Inferior parietal cortex (tissue), 1 donor: ENCODE measurements at regions not wholly inside any gene's neighbourhood (a gene's known extent, or its start where the extent isn't known, plus 50 kb on each side); places are given as distances from the start of the nearest gene placed in this dataset.

Experiments used
- DNase-seq: peaks from one replicate; pipeline ENCODE4 v3.0.0-alpha.2; 2016; ENCODE audit errors: extremely low spot score

- no peak for DNase-seq
Measured at GRCh38 chr4:131044368-131044767, 1948.4 kb downstream of the C4orf33 start.

DNA sequence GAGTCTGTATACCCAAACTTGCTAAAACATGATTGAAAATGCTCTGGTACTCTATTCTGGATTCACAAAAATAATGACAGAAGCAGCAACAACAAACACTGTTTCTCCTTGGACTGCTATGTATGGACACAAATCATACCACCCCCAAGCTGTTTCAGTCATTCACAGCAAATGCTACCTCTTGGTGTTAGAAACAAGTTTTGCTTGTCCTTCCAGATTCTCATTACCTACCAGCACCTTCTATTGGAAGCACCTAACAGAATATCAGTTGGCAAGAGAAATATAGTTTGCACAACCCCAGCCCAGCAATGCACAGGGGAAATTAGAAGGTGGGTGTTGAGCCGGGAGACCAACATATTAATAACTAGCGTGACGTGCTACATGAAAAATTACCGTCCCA lies 1950.9 kb downstream of the C4orf33 start:
- DNase-seq: no peak

GRCh38 chr4:131052646-131053045 lies 1956.7 kb downstream of the C4orf33 start:
- DNase-seq: no peak

DNA sequence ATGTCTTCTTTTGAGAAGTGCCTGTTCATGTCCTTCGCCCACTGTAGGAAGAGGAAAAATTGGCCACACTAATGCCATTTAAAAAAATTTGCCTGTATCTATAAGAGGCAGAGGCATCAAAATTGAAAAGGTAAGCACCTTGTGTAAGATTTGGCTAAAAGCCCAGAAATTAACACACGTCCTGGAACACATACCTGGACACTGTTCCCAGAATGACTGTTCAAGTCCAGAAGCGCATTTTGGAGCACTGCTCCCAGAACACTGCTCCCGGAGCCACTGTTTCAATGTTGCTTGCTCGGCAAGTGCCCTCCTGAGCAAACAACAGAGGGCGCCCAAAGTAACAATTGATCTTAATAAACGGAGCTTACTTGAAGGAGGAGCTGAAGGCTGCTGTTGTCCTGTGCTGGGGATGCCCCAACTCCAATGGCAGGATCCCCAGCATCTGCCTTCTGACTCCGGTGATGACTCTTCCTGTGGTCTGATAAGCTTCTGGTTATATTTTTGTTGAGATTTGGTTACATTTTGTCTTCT lies 1958.6 kb downstream of the C4orf33 start:
- no peak for DNase-seq

DNA sequence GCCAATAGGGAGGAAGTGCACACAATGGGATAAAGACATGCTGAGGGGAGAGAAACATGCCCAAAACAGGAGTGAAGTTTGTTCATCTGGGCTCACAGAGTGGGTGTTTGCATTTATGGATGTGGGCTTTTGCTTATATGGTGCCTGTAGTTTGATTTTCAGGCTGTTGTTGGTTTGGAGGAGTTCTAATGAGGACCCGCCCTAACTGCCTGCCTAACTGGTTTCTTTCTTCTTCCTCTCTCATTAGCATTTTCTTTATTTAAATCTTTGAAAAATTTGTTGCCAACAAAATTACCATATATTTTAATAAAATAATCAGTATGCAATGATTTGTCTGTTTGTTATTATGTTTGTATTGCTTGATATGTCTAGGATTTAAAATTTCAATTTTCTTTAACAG lies 1965.8 kb downstream of the C4orf33 start:
- no peak for DNase-seq

DNA sequence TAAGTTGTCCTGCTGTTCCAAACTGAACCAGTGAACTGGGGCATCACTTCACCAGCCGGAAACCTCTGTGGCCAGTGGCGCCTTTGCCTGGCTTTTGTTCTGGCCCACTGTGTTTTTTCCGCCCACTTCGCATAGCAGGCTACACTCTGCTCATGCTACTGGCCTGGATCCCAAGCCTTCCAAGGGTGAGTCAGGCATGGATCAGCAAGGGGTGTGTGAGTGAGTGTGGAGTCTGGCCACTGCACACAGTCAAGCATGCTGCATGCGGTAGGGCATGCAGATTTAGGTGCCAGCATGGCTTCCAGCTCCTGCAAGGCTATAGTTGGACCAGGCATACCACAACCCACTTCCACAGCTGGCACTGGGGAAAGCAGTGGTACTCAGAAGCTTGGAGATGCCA lies 1967.9 kb downstream of the C4orf33 start:
- no peak for DNase-seq

DNA sequence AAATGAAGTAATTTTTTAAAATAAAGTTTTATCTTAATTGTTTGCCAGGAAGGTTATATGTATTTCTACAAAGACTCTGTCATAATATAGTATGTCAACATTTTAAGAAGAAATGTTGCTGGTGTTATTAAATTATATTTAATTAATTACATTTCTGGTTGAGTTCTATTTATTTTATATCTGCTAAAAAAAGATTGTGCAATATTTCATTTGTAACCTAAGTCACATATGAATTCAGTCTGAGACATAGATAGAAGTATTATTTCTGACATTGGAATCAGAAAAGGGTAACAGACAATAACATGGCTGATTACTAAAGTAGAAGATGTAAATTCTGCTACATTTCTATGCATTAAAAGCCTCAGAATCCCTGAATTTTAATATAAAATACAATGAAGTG lies 1985.1 kb downstream of the C4orf33 start:
- DNase-seq: no peak

- DNase-seq: no peak
Measured at GRCh38 chr4:131084997-131085396, 1989.0 kb downstream of the C4orf33 start.

GRCh38 chr4:131091896-131092295 lies 1995.9 kb downstream of the C4orf33 start:
- peak; percentile 68 for DNase-seq

DNA sequence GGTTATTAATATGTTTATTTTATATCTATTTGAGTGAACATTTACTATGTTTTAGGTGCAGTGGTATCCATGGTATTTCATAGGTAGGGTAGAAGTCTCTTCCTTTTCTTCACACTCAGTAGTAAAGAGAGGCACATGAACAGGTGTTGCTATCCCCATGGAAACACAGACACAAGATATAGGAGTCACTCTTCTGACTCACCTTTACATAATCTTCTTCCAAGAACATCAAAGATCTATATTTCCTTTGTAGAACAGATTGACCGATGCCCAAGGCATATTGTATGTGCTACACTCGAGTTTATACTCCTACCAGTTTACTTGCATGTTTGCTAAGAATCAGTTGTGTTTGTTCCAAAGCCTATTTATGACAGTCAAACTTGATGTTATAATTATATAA lies 1997.4 kb downstream of the C4orf33 start:
- no peak for DNase-seq

DNA sequence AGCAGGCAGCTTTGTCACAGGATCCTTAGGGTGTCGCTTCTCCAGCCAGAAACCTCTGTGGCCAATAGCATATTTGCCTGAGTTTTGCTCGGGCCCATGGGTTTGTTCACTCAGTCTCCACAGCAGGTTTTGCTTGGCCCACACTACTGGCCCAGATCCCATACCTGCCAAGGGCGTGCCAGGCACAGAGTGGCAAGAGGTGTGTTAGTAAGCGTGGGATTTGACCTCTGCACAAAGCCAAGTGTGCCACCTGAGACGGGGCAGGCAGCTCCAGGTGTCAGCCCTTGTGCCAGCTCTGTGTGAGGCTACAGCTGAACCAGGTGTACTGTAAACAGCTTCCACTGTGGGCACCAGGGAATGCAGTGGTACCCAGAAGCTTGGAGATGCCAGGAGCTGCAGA lies 2003.0 kb downstream of the C4orf33 start:
- DNase-seq: no peak

DNA sequence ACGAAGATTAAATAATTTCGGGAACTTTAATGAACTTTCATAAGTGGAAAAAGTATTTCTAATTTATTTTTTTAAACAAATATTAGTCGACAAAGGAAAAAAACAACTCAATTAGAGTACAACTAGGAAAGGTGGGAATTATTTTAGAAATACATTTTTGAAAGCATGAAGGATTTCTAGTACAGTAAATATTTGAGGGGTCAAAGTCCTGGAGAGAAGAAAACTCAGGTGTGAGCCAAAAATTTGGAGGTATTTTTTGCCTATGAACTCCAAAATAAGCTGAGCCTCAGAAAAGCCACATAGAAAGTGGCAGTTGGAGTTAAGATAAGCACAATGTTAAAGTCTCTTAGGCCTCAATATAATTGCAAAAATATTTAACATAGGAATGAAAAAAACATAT lies 2017.3 kb downstream of the C4orf33 start:
- no peak for DNase-seq

GRCh38 chr4:131113704-131114103 lies 2017.8 kb downstream of the C4orf33 start:
- no peak for DNase-seq

GRCh38 chr4:131119661-131120060 lies 2023.7 kb downstream of the C4orf33 start:
- DNase-seq: no peak

DNA sequence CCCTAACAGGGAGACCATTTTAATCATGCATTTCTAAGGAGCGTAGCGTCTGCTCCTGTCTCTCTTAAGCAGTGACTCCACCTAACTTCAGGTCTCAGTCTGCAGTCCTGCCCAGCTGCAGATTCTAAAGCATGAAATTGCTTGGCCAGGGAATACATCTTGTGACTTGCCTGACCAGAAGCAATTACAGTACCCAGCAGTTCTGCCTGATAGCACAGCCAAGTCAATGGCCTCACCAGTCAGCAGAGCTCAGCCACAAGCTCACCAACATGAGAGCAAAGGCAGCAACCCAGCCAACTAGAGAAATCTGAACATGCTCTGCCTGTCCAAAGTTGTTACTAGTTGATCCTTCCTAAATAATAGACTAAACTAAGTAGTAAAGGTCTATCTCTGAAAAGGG lies 2011.9 kb upstream of the PCDH10 start:
- no peak for DNase-seq

- no peak for DNase-seq
Measured at GRCh38 chr4:131159261-131159660, 1989.8 kb upstream of the PCDH10 start.

DNA sequence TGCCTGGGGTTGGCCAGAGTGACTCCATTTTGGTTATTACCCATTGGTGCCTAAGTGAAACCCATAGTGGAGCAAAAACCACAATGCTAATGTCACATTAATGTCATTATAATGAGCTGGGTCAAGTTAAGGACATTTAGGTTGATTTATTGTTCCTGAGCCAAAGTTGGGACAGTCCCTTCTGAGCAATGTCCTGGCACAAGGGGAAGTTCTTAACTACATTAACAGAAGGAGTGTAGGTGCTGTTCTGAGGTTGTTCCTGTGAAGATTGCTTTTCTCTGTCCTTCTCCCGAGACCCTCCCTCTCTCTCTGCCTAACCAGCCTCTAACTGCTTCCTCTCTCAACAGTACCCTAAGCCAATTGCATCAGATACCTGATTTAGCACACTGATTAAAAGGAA lies 1956.8 kb upstream of the PCDH10 start:
- DNase-seq: no peak

- DNase-seq: no peak
Measured at GRCh38 chr4:131207589-131207988, 1941.5 kb upstream of the PCDH10 start.

DNA sequence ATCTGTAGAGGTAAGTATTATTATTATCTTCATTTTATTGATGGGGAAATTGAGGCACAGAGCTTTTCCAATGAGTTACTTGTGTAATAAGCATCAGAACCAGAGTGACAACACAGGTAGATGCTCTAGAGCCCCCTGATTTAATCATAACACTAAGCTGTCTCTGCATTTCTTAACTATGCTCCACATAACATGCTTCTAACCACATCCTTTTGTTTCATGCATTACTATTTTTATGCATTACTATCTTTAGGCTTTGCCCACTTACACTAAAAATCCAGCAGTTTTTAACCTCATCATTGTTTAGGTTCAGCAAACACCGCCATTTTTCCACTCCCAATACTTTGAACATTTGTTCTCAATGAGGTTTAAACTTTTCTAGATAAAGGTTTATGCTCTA lies 1900.8 kb upstream of the PCDH10 start:
- no peak for DNase-seq

DNA sequence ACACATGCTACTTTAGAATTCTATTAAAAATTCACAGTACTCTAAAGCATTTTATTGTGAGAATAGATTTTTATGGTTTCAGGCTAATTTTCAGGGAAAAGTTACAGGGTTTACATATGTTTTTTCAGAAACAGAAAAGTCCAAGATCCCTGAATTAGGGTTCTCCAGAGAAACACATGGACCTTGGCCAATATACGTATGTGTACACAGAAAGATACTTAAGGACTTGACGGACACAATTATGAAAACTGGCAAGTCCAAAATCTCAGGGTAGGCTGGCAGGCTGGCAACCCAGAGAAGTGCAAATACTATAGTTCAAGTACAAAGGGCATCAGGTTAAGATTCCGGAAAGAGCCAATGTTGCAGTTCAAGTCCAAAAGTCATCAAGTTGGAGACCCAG lies 1897.8 kb upstream of the PCDH10 start:
- no peak for DNase-seq

DNA sequence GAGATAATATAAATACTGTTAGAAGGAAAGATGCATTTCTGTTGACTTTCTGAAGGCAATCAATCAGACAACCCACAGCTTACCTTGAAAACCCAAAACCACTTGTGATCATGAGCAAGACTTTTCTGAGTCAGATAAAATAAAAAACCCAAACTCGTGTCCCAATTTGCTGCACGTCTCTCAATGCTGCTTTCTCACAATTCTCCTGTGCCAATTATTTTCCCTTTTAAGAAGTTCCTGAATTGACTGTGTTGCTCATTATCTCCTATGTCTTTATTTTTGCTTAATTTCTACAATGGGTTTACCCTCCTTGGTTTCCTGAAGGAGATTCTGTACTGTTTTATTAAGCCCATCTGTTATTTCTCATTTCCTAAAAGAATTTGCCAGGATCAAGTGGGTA lies 1891.9 kb upstream of the PCDH10 start:
- no peak for DNase-seq

- peak; percentile 59 for DNase-seq
Measured at GRCh38 chr4:131258361-131258760, 1890.7 kb upstream of the PCDH10 start.

DNA sequence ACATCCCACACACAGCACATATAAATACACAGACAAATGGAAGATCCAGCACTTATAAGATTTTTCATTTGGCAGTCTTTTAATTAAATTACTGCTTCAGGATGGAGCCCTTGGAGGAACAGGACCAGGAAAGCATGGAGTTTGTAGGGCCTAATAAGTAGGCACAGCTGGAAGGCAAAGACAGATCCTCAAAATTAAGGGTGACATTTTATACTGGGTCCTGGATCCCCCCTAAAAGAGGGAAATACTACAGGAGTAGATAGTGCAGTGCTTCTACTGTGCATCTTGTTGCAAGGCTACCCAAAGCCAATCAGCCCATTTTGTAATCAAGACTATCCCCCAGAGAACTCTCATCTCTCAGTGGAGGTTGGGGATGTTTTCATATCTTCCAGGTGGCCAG lies 1860.7 kb upstream of the PCDH10 start:
- no peak for DNase-seq

GRCh38 chr4:131296192-131296591 lies 1852.9 kb upstream of the PCDH10 start:
- no peak for DNase-seq

- peak; percentile 22 for DNase-seq
Measured at GRCh38 chr4:131302108-131302507, 1847.0 kb upstream of the PCDH10 start.
